ENCODE measurements at regions not wholly inside any gene's neighbourhood (a gene's known extent, or its start where the extent isn't known, plus 50 kb on each side); places are given as distances from the start of the nearest gene placed in this dataset.

DNA sequence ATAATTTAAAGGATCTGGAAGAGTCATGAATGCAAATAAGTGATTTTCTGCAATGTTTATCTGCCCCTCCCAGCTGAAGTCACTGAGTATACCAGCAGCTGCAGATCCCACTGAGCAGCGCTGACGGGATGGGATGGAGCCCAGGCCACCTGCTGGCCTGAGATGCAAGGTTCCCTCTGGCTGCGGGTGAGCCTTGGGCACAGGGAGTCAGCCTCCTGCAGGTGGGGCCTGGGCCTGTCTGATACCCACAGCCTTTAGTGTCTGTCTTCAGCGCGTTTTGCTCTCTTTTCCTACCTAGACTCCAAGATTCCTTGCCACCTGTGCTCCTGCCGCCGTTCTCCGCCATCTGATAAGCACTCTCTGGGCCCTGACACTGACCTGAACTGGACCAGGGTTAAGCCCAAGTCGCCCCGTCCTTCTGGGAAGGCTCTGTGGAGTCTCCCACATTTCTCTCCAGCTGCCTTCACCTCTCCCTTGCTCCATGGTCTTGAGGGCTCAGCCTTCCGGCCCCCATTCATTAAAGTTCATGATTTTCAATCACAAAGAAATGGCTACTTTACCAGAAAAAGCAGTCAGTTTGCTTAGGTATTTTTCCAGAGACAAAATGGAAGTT is 223.1 kb upstream of the FAT1 start:
- no peaks in the 10 kb centered on the region for H3K36me3 ChIP-seq (ENCODE audit: control insufficient read depth in 2 of 3, insufficient read depth in 3 of 3, low read length in 3 of 3)
- H3K27me3 ChIP-seq (ENCODE audit: control insufficient read depth, insufficient read depth, low read length), result no peaks in the 10 kb centered on the region
- no peak overlapping the region for H3K4me3 ChIP-seq (ENCODE audit: low read length in 3 of 3)
- intact Hi-C loops (cut with DNase I), result no loop called here
- peak; percentile 68 to 77 (median 70) for DNase-seq
- FAIRE-seq, result no peak
- TF ChIP-seq CTCF (IDR thresholded peaks at IDR 0.05; ENCODE audit: borderline replicate concordance, extremely low read depth, insufficient read depth), result peak; percentile 20
- peaks cover 0 to 5% (median 2%) of the 10 kb centered on the region in 3 donors for H3K4me1 ChIP-seq (ENCODE audit: control insufficient read depth in 2 of 3, insufficient read depth in 2 of 3, low read depth in 1 of 3, low read length in 3 of 3)
- no peak overlapping the region for H3K9ac ChIP-seq (ENCODE audit: low read length in 3 of 3)
- H3K27ac ChIP-seq (ENCODE audit: low read depth in 2 of 2, low read length in 2 of 2), result no peak overlapping the region
- H3K9me3 ChIP-seq (ENCODE audit: control insufficient read depth in 2 of 3, insufficient read depth in 1 of 3, low read length in 3 of 3), result no peaks in the 10 kb centered on the region

GRCh38 chr4:186948361-186949242 is 224.9 kb upstream of the FAT1 start:
- Histone ChIP-seq H3K9ac (ENCODE audit: low read length in 3 of 3) (no peak overlapping the region), H3K27ac (ENCODE audit: low read depth in 2 of 2, low read length in 2 of 2) (no peak overlapping the region), H3K4me3 (ENCODE audit: low read length in 3 of 3) (no peak overlapping the region), H3K36me3 (ENCODE audit: control insufficient read depth in 2 of 3, insufficient read depth in 3 of 3, low read length in 3 of 3) (no peaks in the 10 kb centered on the region), H3K9me3 (ENCODE audit: control insufficient read depth in 2 of 3, insufficient read depth in 1 of 3, low read length in 3 of 3) (no peaks in the 10 kb centered on the region), H3K4me1 (ENCODE audit: control insufficient read depth in 2 of 3, insufficient read depth in 2 of 3, low read depth in 1 of 3, low read length in 3 of 3) (peaks cover 0 to 2% (median 0%) of the 10 kb centered on the region in 3 donors), H3K27me3 (ENCODE audit: control insufficient read depth, insufficient read depth, low read length) (no peaks in the 10 kb centered on the region)
- TF ChIP-seq CTCF (IDR thresholded peaks at IDR 0.05; ENCODE audit: borderline replicate concordance, extremely low read depth, insufficient read depth), result no peak
- FAIRE-seq, result no peak
- DNase-seq, result peak in 4 of 5 donors; percentile 54 to 76 (median 66)
- intact Hi-C loops (cut with DNase I), result no loop called here

DNA sequence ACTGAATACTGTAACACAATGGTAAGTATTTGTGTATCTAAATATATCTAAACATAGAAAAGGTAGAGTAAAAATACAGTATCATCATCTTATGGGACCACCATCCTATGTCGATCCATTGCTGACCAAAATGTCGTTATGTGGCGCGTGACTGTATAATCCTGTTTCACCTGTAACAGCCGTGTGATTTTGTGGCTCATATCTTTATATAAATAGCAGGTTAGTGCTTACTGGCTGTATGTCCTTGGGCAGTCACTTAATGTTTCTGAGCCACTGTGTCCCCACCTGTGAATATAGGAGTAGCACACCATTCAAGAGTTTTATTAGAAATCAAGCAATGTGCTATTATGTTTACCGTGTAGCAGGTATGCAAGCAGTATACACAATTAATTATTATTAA is 226.2 kb upstream of the FAT1 start:
- Histone ChIP-seq H3K36me3 (ENCODE audit: control insufficient read depth in 2 of 3, insufficient read depth in 3 of 3, low read length in 3 of 3) (no peaks in the 10 kb centered on the region), H3K9me3 (ENCODE audit: control insufficient read depth in 2 of 3, insufficient read depth in 1 of 3, low read length in 3 of 3) (no peaks in the 10 kb centered on the region), H3K27ac (ENCODE audit: low read depth in 2 of 2, low read length in 2 of 2) (no peak overlapping the region), H3K27me3 (ENCODE audit: control insufficient read depth, insufficient read depth, low read length) (no peaks in the 10 kb centered on the region), H3K4me1 (ENCODE audit: control insufficient read depth in 2 of 3, insufficient read depth in 2 of 3, low read depth in 1 of 3, low read length in 3 of 3) (peaks cover 0 to 2% (median 0%) of the 10 kb centered on the region in 3 donors), H3K4me3 (ENCODE audit: low read length in 3 of 3) (no peak overlapping the region), H3K9ac (ENCODE audit: low read length in 3 of 3) (no peak overlapping the region)
- FAIRE-seq (no peak), DNase-seq (no peak)
- intact Hi-C loops (cut with DNase I), result no loop called here
- TF ChIP-seq CTCF (IDR thresholded peaks at IDR 0.05; ENCODE audit: borderline replicate concordance, extremely low read depth, insufficient read depth), result no peak

All from kidney (tissue), 13 donors.